Smooth muscle cell (in vitro differentiated cells): ENCODE measurements at regions not wholly inside any gene's neighbourhood (a gene's known extent, or its start where the extent isn't known, plus 50 kb on each side); places are given as distances from the start of the nearest gene placed in this dataset.

Experiments used
- DNase-seq: peaks from one replicate; lab custom pipeline; 2025; ENCODE audit not compliant: unreplicated experiment; lab: John Stamatoyannopoulos, UW
- H2AFZ ChIP-seq: fragments of 200-600 bp; sonication (generic); 2 replicates; pipeline ENCODE4 v1.6.0; 2016; ENCODE audit warnings: antibody characterized with exemption, low read depth, mild to moderate bottlenecking
- H3F3A ChIP-seq: fragments of 200-600 bp; sonication (generic); 2 replicates; pipeline ENCODE4 v1.6.0; 2017; ENCODE audit warnings: antibody characterized with exemption, low read depth
- H3K27ac ChIP-seq: fragments of 200-600 bp; sonication (generic); 2 replicates; pipeline ENCODE4 v1.5.1; 2016; ENCODE audit warnings: low read depth, mild to moderate bottlenecking
- H3K27me3 ChIP-seq: fragments of 200-600 bp; sonication (generic); 2 replicates; pipeline ENCODE4 v1.6.1; 2016; ENCODE audit warnings: low read depth, mild to moderate bottlenecking
- H3K36me3 ChIP-seq: fragments of 200-600 bp; sonication (generic); 2 replicates; pipeline ENCODE4 v1.5.1; 2016; ENCODE audit warnings: low read depth
- H3K4me1 ChIP-seq: fragments of 200-600 bp; sonication (generic); 2 replicates; pipeline ENCODE4 v1.5.1; 2016; ENCODE audit warnings: low read depth
- H3K4me2 ChIP-seq: fragments of 200-600 bp; sonication (generic); 2 replicates; pipeline ENCODE4 v1.6.0; 2016; ENCODE audit warnings: mild to moderate bottlenecking
- H3K4me3 ChIP-seq: fragments of 200-600 bp; sonication (generic); 2 replicates; pipeline ENCODE4 v1.5.1; 2016; ENCODE audit warnings: mild to moderate bottlenecking
- H3K79me2 ChIP-seq: fragments of 200-600 bp; sonication (generic); 2 replicates; pipeline ENCODE4 v1.6.0; 2016; ENCODE audit warnings: low read depth, mild to moderate bottlenecking
- H3K9ac ChIP-seq: fragments of 200-600 bp; sonication (generic); 2 replicates; pipeline ENCODE4 v1.6.0; 2016; ENCODE audit warnings: low read depth
- H3K9me3 ChIP-seq: fragments of 200-600 bp; sonication (generic); replicated peaks from 2 replicates; pipeline ENCODE4 v1.5.1; 2016; ENCODE audit warnings: low read depth
- H4K20me1 ChIP-seq: fragments of 200-600 bp; sonication (generic); 2 replicates; pipeline ENCODE4 v1.6.0; 2016; ENCODE audit warnings: low read depth
- WGBS: methylation state at CpG from one replicate; pipeline ENCODE4 v1.1.7; 2016; ENCODE audit warnings: low lambda C conversion rate; 5-methylcytosine and 5-hydroxymethylcytosine counted together
- TF ChIP-seq, protein P1 (sequence below): fragments of 200-600 bp; sonication (generic); IDR thresholded peaks from 2 replicates; pipeline ENCODE4 v1.5.1; 2017; ENCODE audit warnings: borderline replicate concordance, mild to moderate bottlenecking, antibody characterized with exemption; ENCODE audit not compliant: insufficient read depth, poor library complexity, severe bottlenecking

DNA sequence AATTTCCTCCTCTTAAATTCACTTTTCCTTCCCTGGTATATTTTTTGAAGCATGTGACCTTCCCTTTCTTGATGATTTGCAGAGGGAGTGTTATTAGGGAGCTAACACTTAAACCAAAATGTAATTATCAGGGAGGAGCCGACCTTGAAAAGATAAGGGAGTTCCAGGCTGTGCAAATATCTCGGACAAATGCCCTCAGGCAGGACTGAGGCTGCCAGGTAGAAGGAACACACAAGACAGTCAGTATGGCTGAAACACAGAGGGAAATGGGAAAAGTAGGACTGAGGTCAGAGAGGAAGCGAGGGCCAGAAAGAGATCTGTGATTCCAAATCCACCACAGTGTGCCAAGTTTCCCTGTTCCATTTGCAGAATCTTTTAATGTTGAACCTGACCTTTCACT lies 221.0 kb downstream of the CNTN3 start:
- Histone ChIP-seq H3K4me3 (no peak overlapping the region), H3K9ac (no peak overlapping the region), H2AFZ (no peak overlapping the region), H3K9me3 (no peaks in the 10 kb centered on the region), H3F3A (no peaks in the 10 kb centered on the region), H4K20me1 (no peaks in the 10 kb centered on the region), H3K79me2 (no peaks in the 10 kb centered on the region), H3K4me1 (no peaks in the 10 kb centered on the region), H3K36me3 (no peaks in the 10 kb centered on the region), H3K4me2 (no peak overlapping the region), H3K27me3 (no peaks in the 10 kb centered on the region), H3K27ac (no peak overlapping the region)
- WGBS, result 55% methylated on average over 3 of the region's 3 CpGs
- TF ChIP-seq, protein P1, sequence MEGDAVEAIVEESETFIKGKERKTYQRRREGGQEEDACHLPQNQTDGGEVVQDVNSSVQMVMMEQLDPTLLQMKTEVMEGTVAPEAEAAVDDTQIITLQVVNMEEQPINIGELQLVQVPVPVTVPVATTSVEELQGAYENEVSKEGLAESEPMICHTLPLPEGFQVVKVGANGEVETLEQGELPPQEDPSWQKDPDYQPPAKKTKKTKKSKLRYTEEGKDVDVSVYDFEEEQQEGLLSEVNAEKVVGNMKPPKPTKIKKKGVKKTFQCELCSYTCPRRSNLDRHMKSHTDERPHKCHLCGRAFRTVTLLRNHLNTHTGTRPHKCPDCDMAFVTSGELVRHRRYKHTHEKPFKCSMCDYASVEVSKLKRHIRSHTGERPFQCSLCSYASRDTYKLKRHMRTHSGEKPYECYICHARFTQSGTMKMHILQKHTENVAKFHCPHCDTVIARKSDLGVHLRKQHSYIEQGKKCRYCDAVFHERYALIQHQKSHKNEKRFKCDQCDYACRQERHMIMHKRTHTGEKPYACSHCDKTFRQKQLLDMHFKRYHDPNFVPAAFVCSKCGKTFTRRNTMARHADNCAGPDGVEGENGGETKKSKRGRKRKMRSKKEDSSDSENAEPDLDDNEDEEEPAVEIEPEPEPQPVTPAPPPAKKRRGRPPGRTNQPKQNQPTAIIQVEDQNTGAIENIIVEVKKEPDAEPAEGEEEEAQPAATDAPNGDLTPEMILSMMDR, result no peak
- no peak for DNase-seq

DNA sequence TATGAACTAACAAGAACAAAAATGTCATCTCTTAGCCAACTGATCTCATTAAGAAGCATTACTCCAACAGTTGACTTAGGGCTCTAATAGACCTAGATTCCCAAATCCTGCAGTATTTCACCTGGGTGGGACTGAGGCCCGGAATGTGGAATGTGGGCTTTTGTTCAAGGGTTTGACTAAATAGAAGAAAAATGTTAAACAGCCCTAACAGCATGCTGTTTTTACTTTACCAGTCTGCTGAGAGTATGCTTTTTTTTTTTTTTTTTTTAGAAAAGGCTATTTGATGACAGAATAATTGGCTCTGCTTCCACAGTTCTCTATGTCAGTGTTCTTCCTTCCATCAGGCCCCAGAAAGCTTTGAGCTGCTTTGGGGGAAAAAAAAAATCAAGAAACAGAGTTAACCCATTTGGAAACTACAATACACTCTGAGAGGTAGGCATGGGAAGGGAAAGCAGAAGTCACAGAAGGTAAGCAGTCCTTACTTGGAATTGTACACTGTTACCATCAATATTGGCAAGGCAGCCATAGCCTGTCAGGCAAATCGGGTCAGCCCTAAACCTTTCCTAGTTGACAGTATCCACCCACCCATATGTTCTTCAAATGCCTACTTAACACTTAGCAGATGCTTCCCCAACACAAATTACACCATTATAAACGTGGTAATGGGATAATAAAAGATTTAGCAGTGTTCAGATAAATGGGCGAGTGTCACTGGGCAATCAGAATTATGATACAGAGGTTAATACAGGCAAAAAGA lies 224.2 kb downstream of the CNTN3 start:
- H3K4me1 ChIP-seq, result no peaks in the 10 kb centered on the region
- no peaks in the 10 kb centered on the region for H4K20me1 ChIP-seq
- 67% methylated on average over 4 of the region's 4 CpGs for WGBS
- no peak overlapping the region for H3K27ac ChIP-seq
- H3F3A ChIP-seq, result no peaks in the 10 kb centered on the region
- TF ChIP-seq, protein P1, result no peak
- no peak overlapping the region for H3K4me2 ChIP-seq
- H3K79me2 ChIP-seq, result no peaks in the 10 kb centered on the region
- H3K27me3 ChIP-seq, result no peaks in the 10 kb centered on the region
- no peak overlapping the region for H3K9ac ChIP-seq
- no peak overlapping the region for H2AFZ ChIP-seq
- H3K36me3 ChIP-seq, result no peaks in the 10 kb centered on the region
- H3K4me3 ChIP-seq, result no peak overlapping the region
- no peaks in the 10 kb centered on the region for H3K9me3 ChIP-seq
- no peak for DNase-seq

DNA sequence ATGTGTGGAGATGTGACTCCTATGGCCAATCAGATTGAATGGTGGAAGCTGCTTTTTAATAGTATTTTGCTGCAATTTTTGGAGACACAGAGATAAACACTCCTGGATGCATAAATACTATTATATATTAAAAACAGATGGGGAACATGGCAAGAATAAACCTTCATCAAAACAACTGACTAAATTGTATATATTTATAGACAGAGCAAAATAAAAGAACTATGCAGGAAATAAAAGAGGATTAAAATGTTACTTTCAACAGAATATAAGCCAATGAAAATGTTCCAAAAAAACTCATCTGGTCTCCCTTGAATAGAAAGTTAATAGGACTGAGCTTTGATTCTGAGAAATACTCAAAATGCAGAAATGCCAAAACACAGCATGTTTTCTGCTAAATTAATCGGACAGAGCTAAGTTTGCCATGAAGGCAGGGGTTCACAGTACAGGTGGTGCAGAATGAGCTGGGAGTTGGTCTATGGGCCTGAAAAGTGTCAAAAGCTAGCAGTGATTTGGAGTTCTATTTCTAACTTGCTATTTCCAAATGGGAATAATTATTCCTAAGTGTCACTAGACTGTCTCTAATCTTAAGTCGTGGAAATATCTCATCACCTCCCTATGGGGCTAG lies 227.2 kb downstream of the CNTN3 start:
- TF ChIP-seq, protein P1, result no peak
- H3K79me2 ChIP-seq, result no peaks in the 10 kb centered on the region
- H3K9me3 ChIP-seq, result no peaks in the 10 kb centered on the region
- H2AFZ ChIP-seq, result no peak overlapping the region
- no peaks in the 10 kb centered on the region for H3K27me3 ChIP-seq
- no peaks in the 10 kb centered on the region for H3K4me1 ChIP-seq
- 87% methylated on average over 2 of the region's 2 CpGs for WGBS
- no peaks in the 10 kb centered on the region for H3F3A ChIP-seq
- H3K4me2 ChIP-seq, result no peak overlapping the region
- no peak overlapping the region for H3K9ac ChIP-seq
- no peak overlapping the region for H3K27ac ChIP-seq
- H3K4me3 ChIP-seq, result no peak overlapping the region
- DNase-seq, result no peak
- H3K36me3 ChIP-seq, result no peaks in the 10 kb centered on the region
- H4K20me1 ChIP-seq, result no peaks in the 10 kb centered on the region

DNA sequence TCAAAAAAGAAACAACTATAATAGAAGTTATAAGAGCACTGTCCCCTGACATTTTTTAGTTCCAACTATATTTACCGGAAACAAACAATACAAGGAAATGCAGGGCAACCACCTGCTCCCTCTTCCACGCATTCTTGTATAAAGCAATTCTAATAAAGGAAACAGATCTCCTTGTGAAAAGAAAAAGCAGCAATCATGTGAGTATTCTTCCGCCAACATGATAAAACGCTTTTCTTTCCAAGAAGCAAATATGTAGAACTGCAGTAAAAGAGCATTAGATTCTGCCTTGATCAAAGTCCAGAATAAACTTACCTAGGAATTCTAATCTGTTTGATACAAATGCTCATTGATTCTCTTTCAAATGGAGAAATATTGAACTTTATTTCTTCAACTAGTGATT lies 230.3 kb downstream of the CNTN3 start:
- no peaks in the 10 kb centered on the region for H3K36me3 ChIP-seq

More for the DNA sequence above, 230.3 kb downstream of the CNTN3 start:
- H3K4me2 ChIP-seq, result no peak overlapping the region
- TF ChIP-seq, protein P1, result no peak
- no peak for DNase-seq
- no peak overlapping the region for H3K27ac ChIP-seq
- no peaks in the 10 kb centered on the region for H4K20me1 ChIP-seq
- no peak overlapping the region for H3K4me3 ChIP-seq
- no peaks in the 10 kb centered on the region for H3K4me1 ChIP-seq
- no peaks in the 10 kb centered on the region for H3K27me3 ChIP-seq
- H3K9me3 ChIP-seq, result no peaks in the 10 kb centered on the region
- H2AFZ ChIP-seq, result no peak overlapping the region
- WGBS, result 88% methylated on average over 4 of the region's 4 CpGs
- no peak overlapping the region for H3K9ac ChIP-seq
- no peaks in the 10 kb centered on the region for H3F3A ChIP-seq
- H3K79me2 ChIP-seq, result no peaks in the 10 kb centered on the region
